GM12892 (cell line): ENCODE measurements at regions not wholly inside any gene's neighbourhood (a gene's known extent, or its start where the extent isn't known, plus 50 kb on each side); places are given as distances from the start of the nearest gene placed in this dataset.

Experiments used
- DNase-seq: peaks from one replicate; pipeline ENCODE4 v3.0.0; 2011; ENCODE audit not compliant: insufficient read length
- FAIRE-seq: peaks from 2 replicates; lab custom pipeline; 2011; peaks lifted over from hg19 to GRCh38; lab: Jason Lieb, UNC
- POLR2A ChIP-seq: IDR thresholded peaks from 2 replicates; pipeline ENCODE4 v1.6.1; 2011; ENCODE audit warnings: low read depth, low read length, control low read depth
- POLR2AphosphoS5 ChIP-seq: IDR thresholded peaks from 2 replicates; pipeline ENCODE4 v1.6.1; 2011; ENCODE audit warnings: low read depth, low read length, control low read depth
- TAF1 ChIP-seq: IDR thresholded peaks from 2 replicates; pipeline ENCODE4 v1.6.1; 2011; ENCODE audit warnings: low read depth, mild to moderate bottlenecking, control low read depth, low read length, borderline replicate concordance

GRCh38 chr1:5385096-5385799, 607.0 kb downstream of the NPHP4 start:
- no peak for FAIRE-seq
- TF ChIP-seq POLR2A, result no peak
- TF ChIP-seq POLR2AphosphoS5, result no peak
- no peak for TF ChIP-seq TAF1

DNA sequence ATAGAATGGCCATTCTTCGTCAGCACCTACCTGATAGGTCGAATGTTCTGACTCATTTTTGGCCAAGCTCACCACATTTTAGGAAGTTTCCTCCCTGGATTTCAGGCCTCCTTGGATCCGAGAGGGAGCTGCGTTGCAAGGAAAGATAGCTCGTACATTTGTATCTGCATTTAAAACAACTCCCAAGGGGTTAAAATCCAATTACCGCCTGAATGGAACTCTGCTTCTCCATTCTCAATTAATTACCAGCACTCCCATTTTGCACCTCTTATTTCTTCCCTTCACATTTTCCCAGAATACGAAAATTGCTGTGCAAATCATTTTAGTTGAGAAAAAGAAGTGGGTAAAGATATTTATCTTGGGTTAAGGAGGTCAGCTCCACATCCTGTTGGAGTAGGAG, 610.7 kb downstream of the NPHP4 start:
- TF ChIP-seq POLR2AphosphoS5 (no peak), POLR2A (no peak)
- FAIRE-seq, result no peak

More at GRCh38 chr1:5385096-5385799, 607.0 kb downstream of the NPHP4 start:
- no peak for DNase-seq

DNA sequence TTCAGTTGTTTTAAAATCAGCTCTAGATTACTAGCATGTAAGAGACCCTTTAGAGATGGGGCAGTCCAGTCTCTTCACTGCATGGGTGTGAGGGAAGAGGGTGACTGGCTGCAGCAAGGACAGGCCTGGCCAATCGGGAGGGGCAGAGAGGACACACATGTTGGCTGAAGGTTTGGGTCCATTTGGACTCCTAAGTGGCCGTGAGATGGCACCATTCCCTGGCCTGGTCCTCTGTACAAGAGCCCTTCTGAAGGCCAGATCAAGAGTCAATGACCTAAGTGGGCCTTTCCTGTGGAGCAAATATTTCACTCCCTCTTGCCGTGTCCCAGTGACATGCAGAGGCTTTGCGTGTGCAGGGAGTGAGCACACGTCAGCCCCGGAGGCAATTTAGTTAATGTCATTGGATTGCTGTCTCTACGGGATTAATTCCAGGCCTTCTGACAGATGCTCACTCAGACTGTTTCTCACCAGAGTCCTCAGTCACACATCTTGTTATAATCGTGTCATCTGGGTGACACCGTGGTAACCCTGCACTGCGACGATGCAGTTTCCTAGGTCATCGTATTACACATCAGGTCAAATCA, 613.0 kb downstream of the NPHP4 start:
- no peak for FAIRE-seq
- DNase-seq, result no peak

More for the DNA sequence above, 610.7 kb downstream of the NPHP4 start:
- no peak for DNase-seq

GRCh38 chr1:5376538-5377247, 615.5 kb downstream of the NPHP4 start:
- DNase-seq, result no peak
- FAIRE-seq, result no peak
- no peak for TF ChIP-seq TAF1
- no peak for TF ChIP-seq POLR2AphosphoS5
- TF ChIP-seq POLR2A, result no peak

More for the DNA sequence above, 613.0 kb downstream of the NPHP4 start:
- no peak for TF ChIP-seq TAF1

DNA sequence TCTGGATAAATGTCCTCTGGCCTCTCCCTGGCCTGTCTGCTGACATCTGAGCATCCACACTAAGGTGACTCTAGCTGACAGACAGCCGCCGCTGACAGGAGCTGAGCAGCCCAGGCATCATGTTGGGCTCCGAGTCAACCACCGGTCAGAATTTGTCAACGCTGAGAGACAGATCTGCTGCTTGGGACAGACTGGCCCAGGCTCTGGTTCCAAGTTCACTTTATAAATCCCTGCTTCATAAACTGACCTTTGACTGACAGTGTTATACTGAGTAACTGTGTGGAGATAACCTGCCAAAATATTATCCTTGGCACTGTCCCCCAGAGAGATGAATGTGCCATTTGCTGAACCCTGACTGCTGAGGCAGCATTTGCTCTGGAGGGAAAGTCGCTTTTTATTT, 616.7 kb downstream of the NPHP4 start:
- no peak for TF ChIP-seq TAF1
- no peak for DNase-seq
- FAIRE-seq, result no peak

- FAIRE-seq (no peak), DNase-seq (no peak)
- TF ChIP-seq TAF1, result no peak
- no peak for TF ChIP-seq POLR2AphosphoS5
- TF ChIP-seq POLR2A, result no peak
These were observed 618.0 kb downstream of the NPHP4 start for GRCh38 chr1:5374192-5374591.

- DNase-seq, result no peak
- TF ChIP-seq POLR2A (no peak), TAF1 (no peak), POLR2AphosphoS5 (no peak)
- no peak for FAIRE-seq
These were observed 618.9 kb downstream of the NPHP4 start for GRCh38 chr1:5373281-5373680.

- TF ChIP-seq TAF1 (no peak), POLR2A (no peak), POLR2AphosphoS5 (no peak)
- FAIRE-seq (no peak), DNase-seq (no peak)
These were observed 621.0 kb downstream of the NPHP4 start for GRCh38 chr1:5371270-5371669.

DNA sequence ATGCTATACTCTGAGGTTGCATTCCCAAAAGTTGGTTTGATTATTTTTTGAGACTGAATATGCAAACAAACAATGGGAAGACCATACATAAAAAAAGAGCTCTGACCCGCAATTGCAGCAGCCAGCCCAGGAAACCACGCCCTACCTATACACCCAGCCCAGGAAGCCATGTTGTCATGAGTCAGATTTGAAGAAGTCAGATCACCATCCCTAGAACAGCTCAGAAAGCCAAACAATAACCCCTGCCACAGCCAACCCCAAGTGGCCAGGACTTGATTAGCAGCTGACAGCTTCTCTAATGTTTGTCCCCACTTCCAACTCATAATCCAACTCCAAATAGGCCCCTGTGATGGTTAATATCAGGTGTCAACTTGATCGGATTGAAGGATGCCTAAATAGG, 621.9 kb downstream of the NPHP4 start:
- TF ChIP-seq POLR2A (no peak), POLR2AphosphoS5 (no peak), TAF1 (no peak)
- FAIRE-seq (no peak), DNase-seq (no peak)

DNA sequence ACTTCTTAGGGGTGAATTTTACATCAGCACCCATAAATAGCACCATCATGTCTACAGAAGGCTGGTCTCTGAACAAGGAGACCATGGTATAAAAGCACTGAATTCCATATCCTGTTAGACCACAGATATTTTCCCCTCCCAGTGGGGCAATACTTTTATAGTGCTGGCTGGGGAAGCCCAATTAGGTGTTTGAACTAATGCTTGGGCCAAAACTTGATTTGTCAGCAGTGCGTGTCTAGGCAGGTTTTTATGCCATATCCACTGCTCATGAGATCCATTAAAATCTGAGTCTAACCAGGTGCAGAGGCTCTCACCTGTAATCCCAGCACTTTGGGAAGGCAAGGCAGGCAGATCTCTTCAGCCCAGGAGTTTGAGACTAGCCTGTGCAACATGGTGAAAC, 623.0 kb downstream of the NPHP4 start:
- no peak for FAIRE-seq
- no peak for DNase-seq

GRCh38 chr1:5368201-5368600, 624.0 kb downstream of the NPHP4 start:
- FAIRE-seq, result no peak
- TF ChIP-seq TAF1 (no peak), POLR2A (no peak), POLR2AphosphoS5 (no peak)
- no peak for DNase-seq

More for the DNA sequence above, 623.0 kb downstream of the NPHP4 start:
- TF ChIP-seq TAF1 (no peak), POLR2A (no peak), POLR2AphosphoS5 (no peak)

DNA sequence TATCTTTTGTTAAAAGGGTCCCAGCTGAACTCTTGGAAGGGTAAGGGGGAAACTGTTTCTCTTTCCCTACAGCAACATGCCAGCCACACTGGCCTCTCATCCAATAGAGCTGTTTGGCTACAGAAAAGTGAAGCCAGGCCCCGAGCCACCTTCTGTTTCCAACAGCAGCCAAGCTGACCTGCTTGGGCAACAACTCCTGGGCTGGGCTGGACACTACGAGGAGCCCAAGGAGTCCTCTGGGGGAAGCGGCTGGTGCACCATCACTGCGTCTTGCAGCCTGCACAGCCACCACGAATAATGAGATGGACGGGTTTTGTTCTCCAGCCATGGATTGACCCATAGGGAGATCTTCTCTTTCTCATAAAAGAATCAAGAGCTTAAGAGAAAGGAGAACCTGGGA, 624.9 kb downstream of the NPHP4 start:
- DNase-seq (no peak), FAIRE-seq (no peak)
- TF ChIP-seq POLR2AphosphoS5, result no peak
- TF ChIP-seq TAF1, result no peak
- TF ChIP-seq POLR2A, result no peak
